Cardiac muscle cell (in vitro differentiated cells and primary cell): ENCODE measurements at regions not wholly inside any gene's neighbourhood (a gene's known extent, or its start where the extent isn't known, plus 50 kb on each side); places are given as distances from the start of the nearest gene placed in this dataset.
"Not testable (repeated sequence)": the region's sequence is repeated elsewhere in the genome, so short reads cannot be mapped to it uniquely, and the experiment has no call there.

Experiments
- DNase-seq, 2 donors: peaks; one replicate each; pipeline versions ENCODE4 v3.0.0 to v3.0.0-alpha.2; 2010 to 2017; ENCODE audit warnings: low read depth in 1 of 2, low spot score in 1 of 2
- H3K27ac ChIP-seq: fragments of 200-600 bp; sonication (generic); 2 replicates; pipeline ENCODE4 v1.5.1; 2016
- H3K27me3 ChIP-seq: fragments of 200-600 bp; sonication (generic); 2 replicates; pipeline ENCODE4 v1.6.0; 2016; ENCODE audit warnings: control low read depth
- H3K36me3 ChIP-seq: fragments of 200-600 bp; sonication (generic); 2 replicates; pipeline ENCODE4 v1.5.1; 2016; ENCODE audit warnings: control low read depth
- H3K4me1 ChIP-seq: fragments of 200-600 bp; sonication (generic); 2 replicates; pipeline ENCODE4 v1.8.1; 2017; ENCODE audit warnings: low read depth, mild to moderate bottlenecking, mixed run types
- H3K4me3 ChIP-seq: fragments of 200-600 bp; sonication (generic); 2 replicates; pipeline ENCODE4 v1.5.1; 2016; ENCODE audit warnings: mild to moderate bottlenecking
- H3K9me3 ChIP-seq: fragments of 200-600 bp; sonication (generic); 2 replicates; pipeline ENCODE4 v1.5.1; 2017; ENCODE audit warnings: low read depth, mild to moderate bottlenecking, control low read depth
- CTCF ChIP-seq: IDR thresholded peaks from 2 replicates; pipeline ENCODE4 v1.5.1; 2012; ENCODE audit warnings: low read depth, mild to moderate bottlenecking, low read length

DNA sequence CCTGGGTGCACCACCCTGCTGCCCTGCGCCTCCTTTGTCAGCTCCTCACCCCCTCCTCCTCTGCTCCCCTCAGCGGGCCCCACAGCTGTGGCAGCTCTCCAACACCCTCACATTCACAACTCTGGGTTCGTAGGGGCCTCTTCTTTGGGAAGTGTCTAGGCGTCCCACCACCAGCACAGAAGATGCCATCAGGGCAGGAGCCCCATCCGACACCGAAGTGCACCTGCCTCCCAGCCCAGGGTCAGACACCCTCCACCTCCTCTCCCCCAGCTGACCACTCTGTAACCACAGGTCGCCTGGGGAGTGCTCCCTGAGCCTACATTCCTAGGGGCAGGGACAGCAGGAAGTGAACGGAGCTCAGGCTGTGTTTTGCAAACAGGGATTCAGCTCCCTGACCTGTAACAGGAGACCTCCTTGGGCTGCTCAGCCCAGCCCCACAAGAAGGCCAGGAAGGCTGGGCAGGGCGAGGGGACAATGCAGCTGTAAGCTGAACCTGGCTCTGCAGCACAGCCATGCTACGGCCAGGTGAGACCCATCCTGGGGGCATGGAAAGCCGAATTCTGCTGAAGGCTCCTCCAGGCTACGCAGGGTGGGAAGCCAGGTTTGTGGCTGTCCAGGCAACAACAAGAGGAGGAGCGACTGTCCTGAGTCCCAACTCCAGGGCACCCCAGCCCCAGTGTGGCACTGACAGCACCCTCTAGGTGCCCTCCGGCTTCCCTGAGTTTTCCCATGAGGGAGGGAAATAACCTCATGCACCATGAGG is 269.0 kb downstream of the GOLGA6L6 start:
- Histone ChIP-seq H3K27me3 (no peaks in the 10 kb centered on the region), H3K4me1 (no peaks in the 10 kb centered on the region), H3K4me3 (no peak overlapping the region), H3K9me3 (peaks cover 40% of the 10 kb centered on the region), H3K27ac (no peak overlapping the region), H3K36me3 (no peaks in the 10 kb centered on the region)
- no peak for DNase-seq
- TF ChIP-seq CTCF: no peak

- Histone ChIP-seq H3K27me3 (no peaks in the 10 kb centered on the region), H3K9me3 (peaks cover 35% of the 10 kb centered on the region), H3K4me1 (no peaks in the 10 kb centered on the region), H3K36me3 (no peaks in the 10 kb centered on the region), H3K4me3 (no peak overlapping the region), H3K27ac (no peak overlapping the region)
- DNase-seq: no peak
- no peak for TF ChIP-seq CTCF
Measured at GRCh38 chr15:20271647-20272046, 270.0 kb downstream of the GOLGA6L6 start.

DNA sequence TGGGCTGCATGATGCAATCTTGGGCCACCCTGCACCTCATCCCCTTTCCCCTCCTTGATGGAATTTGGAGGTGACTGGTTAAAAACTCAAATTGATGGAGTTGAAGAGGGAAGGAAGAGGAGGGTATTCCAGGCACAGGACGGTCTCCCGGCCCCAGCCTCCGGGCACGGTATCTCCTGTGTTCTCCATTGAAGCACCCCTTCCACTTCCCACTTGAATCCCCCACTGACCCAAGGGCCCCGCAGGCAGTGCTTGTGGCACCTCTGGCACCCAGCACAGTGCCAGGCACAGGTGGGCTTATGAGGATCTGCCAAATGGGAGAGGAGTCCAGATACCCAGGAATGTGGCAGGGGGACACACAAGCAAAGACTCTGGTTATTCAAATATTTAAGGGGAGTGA is 271.6 kb downstream of the GOLGA6L6 start:
- peaks cover 24% of the 10 kb centered on the region for H3K9me3 ChIP-seq
- DNase-seq: not testable (repeated sequence)

GRCh38 chr15:20267996-20268395 is 273.6 kb downstream of the GOLGA6L6 start:
- not testable (repeated sequence) for H3K27me3 ChIP-seq, H3K4me1 ChIP-seq, DNase-seq, H3K27ac ChIP-seq, H3K4me3 ChIP-seq, H3K36me3 ChIP-seq
- H3K9me3 ChIP-seq: peaks cover 18% of the 10 kb centered on the region

More for the DNA sequence above, 271.6 kb downstream of the GOLGA6L6 start:
- H3K27me3 ChIP-seq, H3K27ac ChIP-seq, H3K4me3 ChIP-seq, H3K36me3 ChIP-seq, H3K4me1 ChIP-seq: not testable (repeated sequence)

DNA sequence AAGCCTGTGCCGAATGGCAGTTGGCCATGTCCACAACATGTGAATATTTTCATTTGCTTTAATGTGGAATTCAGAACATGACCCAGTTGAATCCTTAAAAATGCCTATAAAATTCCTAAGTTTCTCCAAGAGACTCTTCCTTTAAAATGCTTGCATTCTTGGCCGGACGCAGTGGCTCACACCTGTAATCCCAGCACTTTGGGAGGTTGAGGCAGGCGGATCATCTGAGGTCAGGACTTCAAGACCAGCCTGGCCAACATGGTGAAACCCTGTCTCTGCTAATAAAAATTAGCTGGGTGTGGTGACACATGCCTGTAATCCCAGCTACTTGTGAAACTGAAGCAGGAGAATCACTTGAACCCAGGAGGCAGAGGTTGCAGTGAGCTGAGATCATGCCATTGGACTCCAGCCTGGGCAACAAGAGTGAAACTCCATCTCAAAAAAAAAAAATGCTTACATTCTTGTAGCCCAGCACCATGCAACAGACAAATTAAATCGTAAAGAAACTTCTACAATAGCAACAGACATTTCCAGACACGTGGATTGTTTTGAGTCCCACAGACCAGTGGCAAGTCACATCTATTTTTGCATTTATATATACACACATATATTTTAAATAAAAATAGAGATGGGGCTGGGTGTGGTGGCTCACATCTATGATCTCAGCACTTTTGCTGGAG is 274.4 kb downstream of the GOLGA6L6 start:
- not testable (repeated sequence) for H3K27ac ChIP-seq, H3K27me3 ChIP-seq, H3K4me1 ChIP-seq, H3K4me3 ChIP-seq, H3K9me3 ChIP-seq, DNase-seq, H3K36me3 ChIP-seq

GRCh38 chr15:20265710-20266109 is 275.9 kb downstream of the GOLGA6L6 start:
- H3K27ac ChIP-seq, DNase-seq, H3K4me3 ChIP-seq, H3K9me3 ChIP-seq, H3K27me3 ChIP-seq, H3K36me3 ChIP-seq, H3K4me1 ChIP-seq: not testable (repeated sequence)

DNA sequence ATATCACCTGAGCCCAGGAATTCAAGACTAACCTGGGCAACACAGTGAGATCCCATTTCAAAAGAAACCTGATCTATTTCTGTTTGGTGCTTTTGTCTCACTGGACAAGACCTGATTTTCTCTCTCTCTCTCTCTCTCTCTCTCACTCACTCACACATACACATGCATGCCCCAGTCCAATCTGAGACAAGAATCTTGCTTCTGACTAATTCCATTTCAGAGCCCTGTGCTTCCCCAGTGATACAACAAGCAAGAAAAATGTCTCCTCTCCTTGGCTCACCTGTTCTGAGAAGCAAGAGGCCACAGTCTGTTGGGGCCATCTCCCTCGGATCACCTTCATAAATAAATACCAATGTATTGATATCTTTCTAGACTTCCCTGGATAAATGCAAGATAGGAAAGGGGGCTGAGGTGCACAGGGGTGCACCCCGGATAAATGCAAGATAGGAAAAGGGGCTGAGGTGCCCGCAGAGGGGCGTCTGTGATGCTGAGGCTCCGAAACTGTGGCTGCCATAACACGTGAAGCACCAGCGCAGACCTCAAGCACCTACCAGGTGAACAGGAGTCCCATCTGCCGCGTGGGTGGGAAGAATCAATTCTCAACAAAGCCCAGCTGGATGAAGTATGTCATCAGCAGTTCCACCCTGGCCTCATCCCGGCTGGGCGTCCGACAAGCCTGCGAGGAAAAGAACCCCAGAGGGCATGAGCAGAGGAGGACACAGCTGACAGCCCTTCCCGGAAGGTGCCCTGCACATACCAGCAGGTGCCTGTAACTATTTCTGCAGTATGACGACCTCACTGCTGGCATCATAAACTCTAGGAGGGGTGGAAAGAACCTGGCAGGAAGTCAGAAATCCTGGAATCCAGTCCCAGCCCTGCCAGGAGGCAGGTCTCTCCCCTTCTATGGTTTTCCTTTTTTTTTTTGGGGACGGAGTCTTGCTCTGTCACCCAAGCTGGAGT is 280.0 kb downstream of the GOLGA6L6 start:
- H3K4me1 ChIP-seq, DNase-seq: not testable (repeated sequence)

GRCh38 chr15:20260650-20261049 is 280.9 kb downstream of the GOLGA6L6 start:
- not testable (repeated sequence) for H3K27ac ChIP-seq, H3K36me3 ChIP-seq, H3K4me3 ChIP-seq, H3K4me1 ChIP-seq, DNase-seq, H3K27me3 ChIP-seq
- peaks cover 13% of the 10 kb centered on the region for H3K9me3 ChIP-seq

More for the DNA sequence above, 280.0 kb downstream of the GOLGA6L6 start:
- not testable (repeated sequence) for H3K27me3 ChIP-seq, H3K9me3 ChIP-seq, H3K36me3 ChIP-seq, H3K4me3 ChIP-seq, H3K27ac ChIP-seq

DNA sequence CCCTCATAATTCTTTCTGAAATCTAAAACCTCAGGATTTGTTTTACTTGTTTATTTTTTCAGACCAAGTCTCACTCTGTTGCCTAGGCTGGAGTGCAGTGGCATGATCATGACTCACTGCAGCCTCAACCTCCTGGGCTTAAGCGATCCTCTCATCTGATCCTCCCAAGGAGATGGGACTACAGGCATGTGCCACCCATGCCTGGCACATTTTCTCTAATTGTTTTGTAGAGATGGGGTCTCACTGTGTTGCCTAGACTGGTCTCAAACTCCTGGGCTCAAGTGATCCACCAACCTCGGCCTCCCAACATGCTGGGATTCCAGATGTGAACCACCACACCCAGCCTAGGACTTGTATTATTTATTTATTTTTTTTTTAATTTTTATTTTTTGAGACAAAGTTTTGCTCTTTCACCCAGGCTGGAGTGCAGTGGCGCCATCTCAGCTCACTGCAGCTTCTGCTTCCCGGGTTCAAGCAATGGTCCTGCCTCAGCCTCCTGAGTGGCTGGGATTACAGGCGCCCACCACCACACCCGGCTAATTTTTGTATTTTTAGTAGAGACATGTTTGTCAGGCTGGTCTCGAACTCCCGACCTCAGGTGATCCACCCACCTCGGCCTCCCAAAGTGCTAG is 281.9 kb downstream of the GOLGA6L6 start:
- not testable (repeated sequence) for H3K4me3 ChIP-seq, DNase-seq, H3K36me3 ChIP-seq, H3K4me1 ChIP-seq, H3K27me3 ChIP-seq, H3K27ac ChIP-seq
- peaks cover 21% of the 10 kb centered on the region for H3K9me3 ChIP-seq

GRCh38 chr15:20256394-20256793 is 285.2 kb downstream of the GOLGA6L6 start:
- H3K4me3 ChIP-seq, H3K27ac ChIP-seq, H3K27me3 ChIP-seq, DNase-seq, H3K4me1 ChIP-seq, H3K36me3 ChIP-seq: not testable (repeated sequence)
- peaks cover 21% of the 10 kb centered on the region for H3K9me3 ChIP-seq

- H3K4me1 ChIP-seq, H3K27ac ChIP-seq, H3K4me3 ChIP-seq, H3K27me3 ChIP-seq, H3K36me3 ChIP-seq, DNase-seq: not testable (repeated sequence)
- H3K9me3 ChIP-seq: peaks cover 21% of the 10 kb centered on the region
Measured at GRCh38 chr15:20255641-20256040, 286.0 kb downstream of the GOLGA6L6 start.
